ENCODE measurements at regions not wholly inside any gene's neighbourhood (a gene's known extent, or its start where the extent isn't known, plus 50 kb on each side); places are given as distances from the start of the nearest gene placed in this dataset.

DNA sequence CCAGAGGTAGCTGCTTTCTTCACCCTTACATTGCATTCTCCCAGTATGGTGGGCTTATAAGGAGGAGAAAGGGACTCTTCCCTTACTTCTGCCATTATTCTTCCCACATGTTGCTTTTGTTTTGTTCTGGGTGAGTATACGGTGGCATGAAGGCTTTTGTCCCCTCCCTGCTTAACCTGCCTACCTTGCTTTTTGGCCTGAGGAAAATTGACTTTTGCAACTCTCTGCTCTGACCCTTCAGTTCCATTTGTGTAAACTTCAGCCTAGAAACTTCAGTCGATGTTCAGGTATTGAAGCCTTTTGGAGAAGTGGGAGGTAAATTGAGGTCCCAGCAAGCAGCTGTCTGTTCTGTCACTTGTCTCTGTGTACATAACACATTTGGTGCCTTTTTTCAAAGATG is 110.2 kb downstream of the PCSK1 start:
- H3K4me3 ChIP-seq (ENCODE audit: low read depth, low read length) = no peak overlapping the region
- no peaks in the 10 kb centered on the region for H3K9me3 ChIP-seq (ENCODE audit: control insufficient read depth, insufficient read depth, low read depth, low read length)
- CTCF ChIA-PET = interaction anchor here (0.6 to 5.3 kb wide), 2 partner anchors 13 to 460 kb away, joined by 3 to 21 read pairs; no protein-coding TSS in a partner anchor
- TF ChIP-seq ZNF341 (tag by site-specific recombination; IDR thresholded peaks at IDR 0.05; ENCODE audit: low read depth) = no peak
- no peak for TF ChIP-seq SALL2 (tag by site-specific recombination; IDR thresholded peaks at IDR 0.05; ENCODE audit: borderline replicate concordance)
- TF ChIP-seq ZNF768 (tag by site-specific recombination; IDR thresholded peaks at IDR 0.05) = no peak
- no peak for TF ChIP-seq ZNF785 (tag by site-specific recombination; IDR thresholded peaks at IDR 0.05)
- TF ChIP-seq ZNF473 (tag by site-specific recombination; IDR thresholded peaks at IDR 0.05) = no peak
- TF ChIP-seq, protein P1, sequence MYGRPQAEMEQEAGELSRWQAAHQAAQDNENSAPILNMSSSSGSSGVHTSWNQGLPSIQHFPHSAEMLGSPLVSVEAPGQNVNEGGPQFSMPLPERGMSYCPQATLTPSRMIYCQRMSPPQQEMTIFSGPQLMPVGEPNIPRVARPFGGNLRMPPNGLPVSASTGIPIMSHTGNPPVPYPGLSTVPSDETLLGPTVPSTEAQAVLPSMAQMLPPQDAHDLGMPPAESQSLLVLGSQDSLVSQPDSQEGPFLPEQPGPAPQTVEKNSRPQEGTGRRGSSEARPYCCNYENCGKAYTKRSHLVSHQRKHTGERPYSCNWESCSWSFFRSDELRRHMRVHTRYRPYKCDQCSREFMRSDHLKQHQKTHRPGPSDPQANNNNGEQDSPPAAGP (tag by site-specific recombination; IDR thresholded peaks at IDR 0.05) = no peak
- TF ChIP-seq ZXDB (tag by site-specific recombination; IDR thresholded peaks at IDR 0.05) = no peak
- no peak for TF ChIP-seq KLF7 (tag by site-specific recombination; IDR thresholded peaks at IDR 0.05; ENCODE audit: borderline replicate concordance)
- no peak for TF ChIP-seq ZNF792 (tag by site-specific recombination; IDR thresholded peaks at IDR 0.05)
- TF ChIP-seq ZNF48 (tag by site-specific recombination; IDR thresholded peaks at IDR 0.05) = no peak
- TF ChIP-seq ZNF521 (tag by site-specific recombination; IDR thresholded peaks at IDR 0.05) = no peak
- no peak for TF ChIP-seq ZNF610 (tag by site-specific recombination; IDR thresholded peaks at IDR 0.05; ENCODE audit: borderline replicate concordance)
- no peaks in the 10 kb centered on the region for H3K4me1 ChIP-seq (ENCODE audit: control insufficient read depth, insufficient read depth, low read length)
- no peak overlapping the region for H3K27ac ChIP-seq (ENCODE audit: extremely low read depth, low read depth, low read length)
- no peaks in the 10 kb centered on the region for H3K36me3 ChIP-seq (ENCODE audit: control insufficient read depth in 2 of 2, insufficient read depth in 1 of 2, low read length in 2 of 2)
- POLR2A ChIA-PET = interaction anchor here (1.2 kb wide), 1 partner anchor 273 kb away, joined by 3 read pairs; no protein-coding TSS in a partner anchor

DNA sequence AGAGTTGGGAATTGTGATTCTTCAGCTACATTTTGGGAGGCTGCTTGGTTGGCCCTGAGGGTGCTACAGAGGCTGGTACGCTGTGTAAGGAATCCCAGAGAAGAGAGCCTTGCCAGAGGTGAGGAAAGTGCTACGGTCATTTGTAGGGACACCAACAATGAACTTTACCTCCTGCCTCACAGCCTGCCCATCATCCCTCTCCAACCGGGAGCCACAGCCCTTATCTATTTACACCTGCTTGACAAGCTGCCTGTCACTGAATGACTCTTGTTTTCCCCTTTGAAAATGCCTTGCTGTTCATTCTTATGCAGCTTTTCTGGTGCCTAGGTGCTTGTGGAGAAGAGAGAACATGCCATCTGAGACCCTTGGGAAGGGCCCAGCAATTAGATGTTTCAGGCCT is 110.8 kb downstream of the PCSK1 start:
- Histone ChIP-seq H3K27ac (ENCODE audit: extremely low read depth, low read depth, low read length) (no peak overlapping the region), H3K4me3 (ENCODE audit: low read depth, low read length) (no peak overlapping the region), H3K36me3 (ENCODE audit: control insufficient read depth in 2 of 2, insufficient read depth in 1 of 2, low read length in 2 of 2) (no peaks in the 10 kb centered on the region), H3K4me1 (ENCODE audit: control insufficient read depth, insufficient read depth, low read length) (no peaks in the 10 kb centered on the region), H3K9me3 (ENCODE audit: control insufficient read depth, insufficient read depth, low read depth, low read length) (no peaks in the 10 kb centered on the region)
- no peak for TF ChIP-seq ZFP37 (tag by site-specific recombination; IDR thresholded peaks at IDR 0.05)
- no peak for TF ChIP-seq KLF1 (tag by site-specific recombination; IDR thresholded peaks at IDR 0.05)
- no peak for TF ChIP-seq ZNF571 (tag by site-specific recombination; IDR thresholded peaks at IDR 0.05)
- TF ChIP-seq, protein P2, sequence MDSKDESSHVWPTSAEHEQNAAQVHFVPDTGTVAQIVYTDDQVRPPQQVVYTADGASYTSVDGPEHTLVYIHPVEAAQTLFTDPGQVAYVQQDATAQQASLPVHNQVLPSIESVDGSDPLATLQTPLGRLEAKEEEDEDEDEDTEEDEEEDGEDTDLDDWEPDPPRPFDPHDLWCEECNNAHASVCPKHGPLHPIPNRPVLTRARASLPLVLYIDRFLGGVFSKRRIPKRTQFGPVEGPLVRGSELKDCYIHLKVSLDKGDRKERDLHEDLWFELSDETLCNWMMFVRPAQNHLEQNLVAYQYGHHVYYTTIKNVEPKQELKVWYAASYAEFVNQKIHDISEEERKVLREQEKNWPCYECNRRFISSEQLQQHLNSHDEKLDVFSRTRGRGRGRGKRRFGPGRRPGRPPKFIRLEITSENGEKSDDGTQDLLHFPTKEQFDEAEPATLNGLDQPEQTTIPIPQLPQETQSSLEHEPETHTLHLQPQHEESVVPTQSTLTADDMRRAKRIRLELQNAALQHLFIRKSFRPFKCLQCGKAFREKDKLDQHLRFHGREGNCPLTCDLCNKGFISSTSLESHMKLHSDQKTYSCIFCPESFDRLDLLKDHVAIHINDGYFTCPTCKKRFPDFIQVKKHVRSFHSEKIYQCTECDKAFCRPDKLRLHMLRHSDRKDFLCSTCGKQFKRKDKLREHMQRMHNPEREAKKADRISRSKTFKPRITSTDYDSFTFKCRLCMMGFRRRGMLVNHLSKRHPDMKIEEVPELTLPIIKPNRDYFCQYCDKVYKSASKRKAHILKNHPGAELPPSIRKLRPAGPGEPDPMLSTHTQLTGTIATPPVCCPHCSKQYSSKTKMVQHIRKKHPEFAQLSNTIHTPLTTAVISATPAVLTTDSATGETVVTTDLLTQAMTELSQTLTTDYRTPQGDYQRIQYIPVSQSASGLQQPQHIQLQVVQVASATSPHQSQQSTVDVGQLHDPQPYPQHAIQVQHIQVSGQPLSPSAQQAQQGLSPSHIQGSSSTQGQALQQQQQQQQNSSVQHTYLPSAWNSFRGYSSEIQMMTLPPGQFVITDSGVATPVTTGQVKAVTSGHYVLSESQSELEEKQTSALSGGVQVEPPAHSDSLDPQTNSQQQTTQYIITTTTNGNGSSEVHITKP (tag by site-specific recombination; IDR thresholded peaks at IDR 0.05) = no peak
- TF ChIP-seq REPIN1 (tag by site-specific recombination; IDR thresholded peaks at IDR 0.05; ENCODE audit: low read depth) = no peak
- no peak for TF ChIP-seq ZNF623 (tag by site-specific recombination; IDR thresholded peaks at IDR 0.05)
- TF ChIP-seq ZNF350 (tag by site-specific recombination; IDR thresholded peaks at IDR 0.05) = no peak
- TF ChIP-seq, protein P3, sequence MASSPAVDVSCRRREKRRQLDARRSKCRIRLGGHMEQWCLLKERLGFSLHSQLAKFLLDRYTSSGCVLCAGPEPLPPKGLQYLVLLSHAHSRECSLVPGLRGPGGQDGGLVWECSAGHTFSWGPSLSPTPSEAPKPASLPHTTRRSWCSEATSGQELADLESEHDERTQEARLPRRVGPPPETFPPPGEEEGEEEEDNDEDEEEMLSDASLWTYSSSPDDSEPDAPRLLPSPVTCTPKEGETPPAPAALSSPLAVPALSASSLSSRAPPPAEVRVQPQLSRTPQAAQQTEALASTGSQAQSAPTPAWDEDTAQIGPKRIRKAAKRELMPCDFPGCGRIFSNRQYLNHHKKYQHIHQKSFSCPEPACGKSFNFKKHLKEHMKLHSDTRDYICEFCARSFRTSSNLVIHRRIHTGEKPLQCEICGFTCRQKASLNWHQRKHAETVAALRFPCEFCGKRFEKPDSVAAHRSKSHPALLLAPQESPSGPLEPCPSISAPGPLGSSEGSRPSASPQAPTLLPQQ (tag by site-specific recombination; IDR thresholded peaks at IDR 0.05) = no peak
- no peak for TF ChIP-seq EGR2 (tag by site-specific recombination; IDR thresholded peaks at IDR 0.05; ENCODE audit: low read depth)
- TF ChIP-seq ZSCAN16 (tag by site-specific recombination; IDR thresholded peaks at IDR 0.05) = no peak
- no peak for TF ChIP-seq ZFHX2 (tag by site-specific recombination; conservative IDR thresholded peaks at IDR 0.05)
- TF ChIP-seq ZNF157 (tag by site-specific recombination; IDR thresholded peaks at IDR 0.05) = no peak
- TF ChIP-seq, protein P4, sequence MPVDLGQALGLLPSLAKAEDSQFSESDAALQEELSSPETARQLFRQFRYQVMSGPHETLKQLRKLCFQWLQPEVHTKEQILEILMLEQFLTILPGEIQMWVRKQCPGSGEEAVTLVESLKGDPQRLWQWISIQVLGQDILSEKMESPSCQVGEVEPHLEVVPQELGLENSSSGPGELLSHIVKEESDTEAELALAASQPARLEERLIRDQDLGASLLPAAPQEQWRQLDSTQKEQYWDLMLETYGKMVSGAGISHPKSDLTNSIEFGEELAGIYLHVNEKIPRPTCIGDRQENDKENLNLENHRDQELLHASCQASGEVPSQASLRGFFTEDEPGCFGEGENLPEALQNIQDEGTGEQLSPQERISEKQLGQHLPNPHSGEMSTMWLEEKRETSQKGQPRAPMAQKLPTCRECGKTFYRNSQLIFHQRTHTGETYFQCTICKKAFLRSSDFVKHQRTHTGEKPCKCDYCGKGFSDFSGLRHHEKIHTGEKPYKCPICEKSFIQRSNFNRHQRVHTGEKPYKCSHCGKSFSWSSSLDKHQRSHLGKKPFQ (tag by site-specific recombination; IDR thresholded peaks at IDR 0.05) = no peak
- TF ChIP-seq ZNF23 (tag by site-specific recombination; IDR thresholded peaks at IDR 0.05; ENCODE audit: borderline replicate concordance) = no peak
- no peak for TF ChIP-seq ZNF121 (tag by site-specific recombination; IDR thresholded peaks at IDR 0.05)
- POLR2A ChIA-PET = no interaction called here
- CTCF ChIA-PET = interaction anchor here (0.6 to 5.3 kb wide), 2 partner anchors 14 to 460 kb away, joined by 3 to 21 read pairs; no protein-coding TSS in a partner anchor
